ENCODE measurements at regions not wholly inside any gene's neighbourhood (a gene's known extent, or its start where the extent isn't known, plus 50 kb on each side); places are given as distances from the start of the nearest gene placed in this dataset.

DNA sequence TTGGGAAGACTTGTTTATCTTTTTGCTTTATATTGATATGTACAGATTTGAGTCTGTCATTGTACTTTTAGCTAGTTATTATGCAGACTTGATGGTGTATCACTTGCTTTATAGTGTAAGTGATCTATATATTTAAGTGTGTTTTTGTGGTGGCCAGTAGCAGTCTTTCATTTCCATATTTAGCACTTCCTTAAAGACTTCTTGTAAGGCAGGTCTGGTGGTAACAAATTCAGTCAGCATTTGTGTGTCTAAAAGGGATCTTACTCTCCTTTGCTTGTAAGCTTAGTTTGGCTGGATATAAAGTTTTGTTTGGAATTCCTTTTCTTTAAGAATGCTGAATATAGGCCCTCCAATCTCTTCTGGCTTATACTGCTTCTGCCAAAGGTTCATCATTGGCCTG is 322.5 kb upstream of the EPHA6 start:
- no peaks in the 10 kb centered on the region for H3K36me3 ChIP-seq
- no peaks in the 10 kb centered on the region for H3K27me3 ChIP-seq
- H3K9me3 ChIP-seq = peaks cover 0 to 3% (median 0%) of the 10 kb centered on the region in 4 donors
- TF ChIP-seq, protein P1, sequence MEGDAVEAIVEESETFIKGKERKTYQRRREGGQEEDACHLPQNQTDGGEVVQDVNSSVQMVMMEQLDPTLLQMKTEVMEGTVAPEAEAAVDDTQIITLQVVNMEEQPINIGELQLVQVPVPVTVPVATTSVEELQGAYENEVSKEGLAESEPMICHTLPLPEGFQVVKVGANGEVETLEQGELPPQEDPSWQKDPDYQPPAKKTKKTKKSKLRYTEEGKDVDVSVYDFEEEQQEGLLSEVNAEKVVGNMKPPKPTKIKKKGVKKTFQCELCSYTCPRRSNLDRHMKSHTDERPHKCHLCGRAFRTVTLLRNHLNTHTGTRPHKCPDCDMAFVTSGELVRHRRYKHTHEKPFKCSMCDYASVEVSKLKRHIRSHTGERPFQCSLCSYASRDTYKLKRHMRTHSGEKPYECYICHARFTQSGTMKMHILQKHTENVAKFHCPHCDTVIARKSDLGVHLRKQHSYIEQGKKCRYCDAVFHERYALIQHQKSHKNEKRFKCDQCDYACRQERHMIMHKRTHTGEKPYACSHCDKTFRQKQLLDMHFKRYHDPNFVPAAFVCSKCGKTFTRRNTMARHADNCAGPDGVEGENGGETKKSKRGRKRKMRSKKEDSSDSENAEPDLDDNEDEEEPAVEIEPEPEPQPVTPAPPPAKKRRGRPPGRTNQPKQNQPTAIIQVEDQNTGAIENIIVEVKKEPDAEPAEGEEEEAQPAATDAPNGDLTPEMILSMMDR (IDR thresholded peaks at IDR 0.05) = no peak
- TF ChIP-seq POLR2A (IDR thresholded peaks at IDR 0.05) = no peak
- H3K27ac ChIP-seq = no peak overlapping the region
- no peak for DNase-seq
- no peak overlapping the region for H3K4me3 ChIP-seq
- H3K4me1 ChIP-seq = no peaks in the 10 kb centered on the region

GRCh38 chr3:96510334-96510733 is 304.1 kb upstream of the EPHA6 start:
- Histone ChIP-seq H3K4me3 (no peak overlapping the region), H3K4me1 (no peaks in the 10 kb centered on the region), H3K9me3 (no peaks in the 10 kb centered on the region), H3K36me3 (no peaks in the 10 kb centered on the region), H3K27me3 (no peaks in the 10 kb centered on the region), H3K27ac (no peak overlapping the region)
- DNase-seq = no peak
- TF ChIP-seq POLR2A (IDR thresholded peaks at IDR 0.05) = no peak
- TF ChIP-seq, protein P1 (IDR thresholded peaks at IDR 0.05) = no peak

DNA sequence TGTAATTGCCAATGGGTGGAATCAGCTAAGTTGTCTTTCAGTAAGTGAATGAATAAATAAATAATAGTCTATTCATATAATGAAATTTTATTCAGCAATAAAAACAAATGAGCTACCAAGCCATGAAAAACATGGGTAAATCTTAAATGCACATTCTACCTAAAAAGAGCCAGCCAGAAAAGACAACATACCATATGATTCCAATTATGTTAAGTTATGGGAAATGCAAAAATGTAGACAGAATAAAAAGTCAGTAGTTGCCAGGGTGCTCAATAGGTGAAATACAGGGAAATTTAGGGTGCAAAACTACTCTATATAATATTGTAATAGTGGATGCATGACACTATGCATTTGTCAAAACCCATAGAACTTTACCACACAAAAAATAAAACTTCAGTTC is 277.2 kb upstream of the EPHA6 start:
- H3K4me3 ChIP-seq = no peak overlapping the region
- no peak for TF ChIP-seq POLR2A (IDR thresholded peaks at IDR 0.05)
- no peaks in the 10 kb centered on the region for H3K27me3 ChIP-seq
- DNase-seq = no peak
- no peak overlapping the region for H3K27ac ChIP-seq
- no peaks in the 10 kb centered on the region for H3K9me3 ChIP-seq
- no peaks in the 10 kb centered on the region for H3K36me3 ChIP-seq
- no peaks in the 10 kb centered on the region for H3K4me1 ChIP-seq

GRCh38 chr3:96538186-96538585 is 276.2 kb upstream of the EPHA6 start:
- TF ChIP-seq POLR2A (IDR thresholded peaks at IDR 0.05) = no peak
- TF ChIP-seq, protein P1 (IDR thresholded peaks at IDR 0.05) = no peak
- no peak for DNase-seq
- no peaks in the 10 kb centered on the region for H3K9me3 ChIP-seq
- H3K27ac ChIP-seq = no peak overlapping the region
- no peaks in the 10 kb centered on the region for H3K4me1 ChIP-seq
- H3K4me3 ChIP-seq = no peak overlapping the region
- H3K27me3 ChIP-seq = no peaks in the 10 kb centered on the region
- H3K36me3 ChIP-seq = no peaks in the 10 kb centered on the region

GRCh38 chr3:96548073-96548472 is 266.3 kb upstream of the EPHA6 start:
- H3K4me3 ChIP-seq = no peak overlapping the region
- TF ChIP-seq, protein P1 (IDR thresholded peaks at IDR 0.05) = no peak
- TF ChIP-seq POLR2A (IDR thresholded peaks at IDR 0.05) = no peak

DNA sequence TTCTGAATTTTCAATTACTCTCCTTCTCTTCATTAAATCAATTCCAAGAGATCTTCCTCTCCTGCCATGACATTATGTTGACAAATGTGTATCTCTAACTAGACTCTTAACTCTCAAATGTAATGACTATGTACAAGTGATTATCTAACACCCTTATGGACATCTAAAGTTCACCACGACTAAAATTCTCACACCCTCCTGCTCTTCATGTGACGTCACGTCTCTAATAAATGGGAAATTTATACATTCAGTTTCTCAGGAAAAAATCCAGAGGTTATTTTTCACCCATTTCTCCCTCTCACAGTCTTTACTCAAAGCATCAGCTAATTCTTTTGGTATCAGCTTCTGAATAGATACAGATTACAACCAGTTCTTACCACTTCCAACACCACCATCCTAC is 237.5 kb upstream of the EPHA6 start:
- Histone ChIP-seq H3K9me3 (peaks cover 0 to 7% (median 0%) of the 10 kb centered on the region in 4 donors), H3K4me3 (no peak overlapping the region), H3K27me3 (no peaks in the 10 kb centered on the region), H3K27ac (no peak overlapping the region), H3K4me1 (no peaks in the 10 kb centered on the region), H3K36me3 (no peaks in the 10 kb centered on the region)
- no peak for DNase-seq
- no peak for TF ChIP-seq POLR2A (IDR thresholded peaks at IDR 0.05)
- TF ChIP-seq, protein P1 (IDR thresholded peaks at IDR 0.05) = no peak

More at GRCh38 chr3:96548073-96548472, 266.3 kb upstream of the EPHA6 start:
- Histone ChIP-seq H3K27ac (no peak overlapping the region), H3K4me1 (no peaks in the 10 kb centered on the region), H3K27me3 (no peaks in the 10 kb centered on the region), H3K9me3 (peaks cover 0 to 5% (median 0%) of the 10 kb centered on the region in 4 donors), H3K36me3 (no peaks in the 10 kb centered on the region)
- no peak for DNase-seq

All from Peyer's patch (tissue), 4 donors.